Heart left ventricle (tissue), 16 donors: ENCODE measurements at regions not wholly inside any gene's neighbourhood (a gene's known extent, or its start where the extent isn't known, plus 50 kb on each side); places are given as distances from the start of the nearest gene placed in this dataset.

ENCODE experiments used
- ATAC-seq, 4 donors: fragments of 200-7000 bp; cut with Tn5 transposase; one replicate each; pipeline ENCODE4 v1.9.1; 2020 to 2022; ENCODE audit warnings: moderate library complexity in 4 of 4, mild to moderate bottlenecking in 3 of 4, moderate number of reproducible peaks in 1 of 4
- DNase-seq, 5 donors: peaks; one replicate each; pipeline ENCODE4 v3.0.0-alpha.2; 2020
- H3K27ac ChIP-seq, 12 donors: fragments of 200-600 bp; sonication (generic) in 4 of 12; one replicate each; pipeline versions ENCODE4 v1.5.0 to v1.8.0; 2016 to 2022; ENCODE audit warnings: mild to moderate bottlenecking in 2 of 12
- H3K27me3 ChIP-seq, 9 donors: fragments of 200-600 bp; sonication (generic) in 2 of 9; one replicate each; pipeline versions ENCODE4 v1.5.1 to v1.8.0; 2016 to 2022; ENCODE audit warnings: mild to moderate bottlenecking in 3 of 9
- H3K36me3 ChIP-seq, 9 donors: fragments of 200-600 bp; sonication (generic) in 2 of 9; one replicate each; pipeline versions ENCODE4 v1.5.0 to v1.8.0; 2018 to 2022; ENCODE audit warnings: mild to moderate bottlenecking in 2 of 9
- H3K4me1 ChIP-seq, 12 donors: fragments of 200-600 bp; sonication (generic) in 4 of 12; one replicate each; pipeline versions ENCODE4 v1.5.0 to v1.8.0; 2016 to 2022; ENCODE audit warnings: mild to moderate bottlenecking in 3 of 12
- H3K4me3 ChIP-seq, 12 donors: fragments of 200-600 bp; sonication (generic) in 4 of 12; one replicate each; pipeline versions ENCODE4 v1.5.0 to v1.8.0; 2017 to 2022; ENCODE audit warnings: mild to moderate bottlenecking in 9 of 12, moderate library complexity in 4 of 12
- H3K9me3 ChIP-seq, 12 donors: fragments of 200-600 bp; sonication (generic) in 4 of 12; one replicate each; pipeline versions ENCODE4 v1.5.0 to v1.8.0; 2016 to 2022; ENCODE audit warnings: mild to moderate bottlenecking in 1 of 12
- POLR2A ChIP-seq, 2 donors: fragments of 450-650 bp; IDR thresholded peaks; one replicate each; pipeline ENCODE4 v1.6.1; 2017; ENCODE audit warnings: antibody characterized with exemption in 2 of 2, mild to moderate bottlenecking in 2 of 2, moderate library complexity in 2 of 2
- WGBS, 4 donors: extraction: QIAGEN DNeasy Blood & Tissue Kit in 2 of 4; methylation state at CpG; one replicate each; pipeline versions ENCODE4 v1.1.5 to v1.1.7; 2013 to 2018; 5-methylcytosine and 5-hydroxymethylcytosine counted together
- intact Hi-C, 10 donors: fragments of 100-400 bp; cut with DNase I; formaldehyde crosslinking; loops; one replicate each; pipeline versions ENCODE4 v1.11.1 to v1.14.2; 2022
- TF ChIP-seq, protein P1 (sequence below), 12 donors: fragments of 200-600 bp; sonication (generic) in 4 of 12; IDR thresholded peaks; one replicate each; pipeline versions ENCODE4 v1.5.0 to v1.8.0; 2018 to 2022; ENCODE audit warnings: antibody characterized with exemption in 12 of 12, mild to moderate bottlenecking in 5 of 12
- donor health status: ischemic (EF 13 %, LVEDD 7.1; RV severe dilation, severe dysfunction).
- donor health status: healthy with polysubstance abuse.
- donor health status: DM: no; HTN: yes; CAD: no.
- donor health status: DM: no; HTN: no; CAD: no.
- donor health status: ischemic (EF 25% LVEDD 6.9; RV normal size, moderate dysfunction).
- donor health status: ischemic (EF 25% LVEDD 5.7; RV mildly dilated, moderate dysfunction).
- donor health status: healthy.
- donor health status: DM: yes; HTN: yes; CAD: no.
- donor health status: ischemic (EF 35%, LVEDD 5.7; RV mildly dilated, moderate dysfunction).
- donor health status: nonischemic (EF 11% LVEDD 7.7; RV severe dilation, severe dysfunction).
- donor health status: DM: yes; HTN: yes; CAD: no.
- donor health status: PGD.
- donor health status: ischemic (EF 29% LVEDD 5.4; RV normal size, mild dysfunction).
- donor health status: nonischemic (EF 23%, LVEDD 6.1; RV moderate dilation, normal function).

DNA sequence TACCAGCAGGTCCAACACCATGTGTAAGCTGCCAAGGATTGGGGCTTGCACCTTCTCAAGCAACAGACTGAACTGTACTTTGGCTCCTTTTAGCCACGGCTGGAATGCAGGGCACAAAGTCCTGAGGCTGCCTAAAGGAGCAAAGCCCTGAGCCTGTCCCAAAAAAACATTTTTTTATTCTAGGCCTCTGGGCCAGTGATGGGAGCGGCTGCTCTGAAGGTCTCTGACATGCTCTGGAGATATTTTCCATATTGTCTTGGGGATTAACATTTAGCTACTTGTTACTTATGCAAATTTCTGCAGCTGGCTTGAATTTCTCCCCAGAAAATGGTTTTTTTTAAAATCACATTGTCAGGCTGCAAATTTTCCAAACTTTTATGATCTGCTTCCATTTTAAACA lies 885.3 kb downstream of the GLUD2 start:
- 56 to 72% (median 64%) methylated on average over 2 of the region's 2 CpGs for WGBS, 4 donors
- Histone ChIP-seq H3K4me1 (no peaks in the 10 kb centered on the region), H3K4me3 (no peak overlapping the region), H3K27me3 (no peaks in the 10 kb centered on the region), H3K36me3 (no peaks in the 10 kb centered on the region), H3K27ac (no peak overlapping the region), H3K9me3 (peaks cover 0 to 11% (median 0%) of the 10 kb centered on the region in 12 donors)
- intact Hi-C loops: no loop called here
- ATAC-seq (no peak), DNase-seq (no peak)
- TF ChIP-seq, protein P1, sequence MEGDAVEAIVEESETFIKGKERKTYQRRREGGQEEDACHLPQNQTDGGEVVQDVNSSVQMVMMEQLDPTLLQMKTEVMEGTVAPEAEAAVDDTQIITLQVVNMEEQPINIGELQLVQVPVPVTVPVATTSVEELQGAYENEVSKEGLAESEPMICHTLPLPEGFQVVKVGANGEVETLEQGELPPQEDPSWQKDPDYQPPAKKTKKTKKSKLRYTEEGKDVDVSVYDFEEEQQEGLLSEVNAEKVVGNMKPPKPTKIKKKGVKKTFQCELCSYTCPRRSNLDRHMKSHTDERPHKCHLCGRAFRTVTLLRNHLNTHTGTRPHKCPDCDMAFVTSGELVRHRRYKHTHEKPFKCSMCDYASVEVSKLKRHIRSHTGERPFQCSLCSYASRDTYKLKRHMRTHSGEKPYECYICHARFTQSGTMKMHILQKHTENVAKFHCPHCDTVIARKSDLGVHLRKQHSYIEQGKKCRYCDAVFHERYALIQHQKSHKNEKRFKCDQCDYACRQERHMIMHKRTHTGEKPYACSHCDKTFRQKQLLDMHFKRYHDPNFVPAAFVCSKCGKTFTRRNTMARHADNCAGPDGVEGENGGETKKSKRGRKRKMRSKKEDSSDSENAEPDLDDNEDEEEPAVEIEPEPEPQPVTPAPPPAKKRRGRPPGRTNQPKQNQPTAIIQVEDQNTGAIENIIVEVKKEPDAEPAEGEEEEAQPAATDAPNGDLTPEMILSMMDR (IDR thresholded peaks at IDR 0.05): no peak
- no peak for TF ChIP-seq POLR2A (IDR thresholded peaks at IDR 0.05)

DNA sequence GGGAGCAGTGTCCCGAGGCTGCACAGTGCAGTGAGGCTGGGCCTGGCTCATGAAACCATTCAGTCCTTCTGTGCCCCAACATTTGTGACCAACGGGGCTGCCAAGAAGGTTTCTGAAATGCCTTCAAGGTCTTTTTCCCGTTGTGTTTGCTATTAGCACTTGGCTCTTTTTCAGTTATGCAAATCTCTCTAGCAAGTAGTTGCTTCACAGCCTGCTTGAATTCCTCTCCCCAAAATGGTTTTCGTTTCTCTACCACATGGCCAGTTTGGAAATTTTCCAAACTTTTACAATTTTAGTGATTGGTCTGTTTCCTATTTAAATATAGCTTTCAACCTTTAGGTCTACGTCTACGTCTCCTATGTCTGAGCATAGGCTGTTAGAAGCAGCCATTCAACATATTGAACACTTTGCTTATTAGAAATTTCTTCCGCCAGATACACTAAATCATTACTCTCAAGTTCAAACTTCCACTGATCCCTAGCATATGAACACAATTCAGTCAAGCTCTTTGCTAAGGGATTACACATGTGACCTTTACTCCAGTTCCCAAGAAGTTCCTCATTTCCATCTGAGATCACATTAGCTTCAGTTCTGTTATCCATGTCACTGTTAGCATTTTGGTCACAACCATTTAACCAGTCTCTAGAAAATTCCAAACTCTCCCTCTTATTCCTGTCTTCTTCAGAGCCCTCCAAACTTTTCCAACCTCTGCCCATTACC lies 901.8 kb downstream of the GLUD2 start:
- Histone ChIP-seq H3K36me3 (no peaks in the 10 kb centered on the region), H3K9me3 (peaks cover 0 to 6% (median 0%) of the 10 kb centered on the region in 12 donors), H3K27me3 (no peaks in the 10 kb centered on the region), H3K4me1 (no peaks in the 10 kb centered on the region), H3K4me3 (no peak overlapping the region), H3K27ac (no peak overlapping the region)
- TF ChIP-seq, protein P1 (IDR thresholded peaks at IDR 0.05): no peak
- TF ChIP-seq POLR2A (IDR thresholded peaks at IDR 0.05): no peak
- intact Hi-C loops: no loop called here
- DNase-seq (no peak), ATAC-seq (no peak)
- 63 to 76% (median 66%) methylated on average over 7 of the region's 7 CpGs for WGBS, 4 donors

DNA sequence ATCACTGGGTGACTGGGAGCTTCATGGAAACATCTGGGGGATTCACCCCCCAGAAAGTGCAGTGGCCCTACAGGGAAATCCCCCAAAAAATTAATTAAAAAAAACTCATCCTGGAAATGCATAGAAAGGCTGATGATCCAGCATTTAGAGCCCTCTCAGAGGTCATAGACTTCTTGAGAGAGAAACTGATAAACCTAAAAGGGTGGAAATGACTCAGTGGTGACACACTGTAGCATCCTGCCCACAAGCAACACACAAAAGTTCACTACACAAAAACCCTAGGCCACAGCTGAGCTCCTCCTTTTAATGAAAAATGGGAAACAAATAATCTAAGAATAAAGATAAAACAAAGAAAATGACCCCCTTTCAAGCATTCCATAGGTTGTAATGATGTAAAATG lies 911.5 kb downstream of the GLUD2 start:
- peaks cover 0 to 10% (median 0%) of the 10 kb centered on the region in 12 donors for H3K9me3 ChIP-seq
- no peaks in the 10 kb centered on the region for H3K36me3 ChIP-seq
- no peaks in the 10 kb centered on the region for H3K27me3 ChIP-seq
- no peaks in the 10 kb centered on the region for H3K4me1 ChIP-seq
- no peak for DNase-seq
- TF ChIP-seq, protein P1 (IDR thresholded peaks at IDR 0.05): no peak
- no peak for TF ChIP-seq POLR2A (IDR thresholded peaks at IDR 0.05)
- no peak overlapping the region for H3K27ac ChIP-seq
- intact Hi-C loops: no loop called here
- no peak overlapping the region for H3K4me3 ChIP-seq
- ATAC-seq: no peak

DNA sequence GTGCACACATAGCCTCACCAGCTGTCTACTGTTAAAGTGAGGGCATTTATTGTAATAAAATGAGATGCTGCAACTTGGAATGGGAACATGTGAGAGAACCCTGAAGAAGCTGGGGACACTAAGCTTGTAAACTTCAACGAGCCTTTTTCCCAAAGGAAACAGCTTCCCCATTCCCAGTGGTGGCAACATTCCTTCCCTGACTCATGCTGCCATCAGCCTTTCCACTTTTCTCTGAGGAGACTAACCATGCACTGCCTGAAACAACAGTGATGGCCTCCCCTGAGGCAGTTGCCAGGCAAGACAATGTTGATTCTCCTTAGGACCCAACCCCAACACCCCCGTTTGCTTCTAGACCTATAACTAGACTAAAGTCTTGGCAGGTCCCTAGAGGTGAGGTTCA lies 928.3 kb downstream of the GLUD2 start:
- WGBS, 4 donors: 43 to 67% (median 54%) methylated on average over 2 of the region's 2 CpGs
- no peaks in the 10 kb centered on the region for H3K36me3 ChIP-seq
- ATAC-seq: no peak
- intact Hi-C loops: no loop called here
- no peaks in the 10 kb centered on the region for H3K27me3 ChIP-seq
- H3K4me3 ChIP-seq: no peak overlapping the region
- DNase-seq: no peak
- no peak for TF ChIP-seq POLR2A (IDR thresholded peaks at IDR 0.05)
- TF ChIP-seq, protein P1 (IDR thresholded peaks at IDR 0.05): no peak
- H3K4me1 ChIP-seq: no peaks in the 10 kb centered on the region
- peaks cover 0 to 14% (median 0%) of the 10 kb centered on the region in 12 donors for H3K9me3 ChIP-seq
- H3K27ac ChIP-seq: no peak overlapping the region
